ENCODE measurements at regions not wholly inside any gene's neighbourhood (a gene's known extent, or its start where the extent isn't known, plus 50 kb on each side); places are given as distances from the start of the nearest gene placed in this dataset.

DNA sequence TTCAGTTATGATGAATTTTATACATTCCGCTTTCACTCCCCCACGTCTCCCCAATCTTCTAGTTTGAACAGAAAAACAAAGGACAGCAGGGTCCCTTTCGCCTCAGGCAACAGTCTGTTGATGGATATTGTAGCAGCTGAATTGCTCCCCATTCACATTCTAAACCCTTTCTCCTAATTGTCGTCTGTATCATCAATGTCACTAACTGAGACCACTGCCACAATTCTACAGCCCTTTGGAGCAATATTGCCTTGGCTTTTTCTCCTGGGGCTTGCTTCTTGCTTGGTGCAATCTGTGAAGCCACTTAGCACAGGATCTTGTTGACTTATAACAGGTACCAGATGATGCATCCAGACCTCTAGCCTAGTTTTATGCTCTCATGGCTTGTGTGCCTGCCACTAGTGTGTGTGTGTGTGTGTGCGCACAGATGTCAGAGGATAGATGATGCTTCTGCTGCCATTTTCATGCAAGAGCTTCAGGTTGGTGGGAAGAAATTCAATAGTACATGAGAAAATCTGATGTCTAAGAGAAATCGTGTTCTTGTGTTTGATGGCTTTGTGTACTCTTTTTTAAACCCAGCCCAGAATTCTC lies 195.2 kb upstream of the ISL1 start (continued):
- TF ChIP-seq, protein P1, sequence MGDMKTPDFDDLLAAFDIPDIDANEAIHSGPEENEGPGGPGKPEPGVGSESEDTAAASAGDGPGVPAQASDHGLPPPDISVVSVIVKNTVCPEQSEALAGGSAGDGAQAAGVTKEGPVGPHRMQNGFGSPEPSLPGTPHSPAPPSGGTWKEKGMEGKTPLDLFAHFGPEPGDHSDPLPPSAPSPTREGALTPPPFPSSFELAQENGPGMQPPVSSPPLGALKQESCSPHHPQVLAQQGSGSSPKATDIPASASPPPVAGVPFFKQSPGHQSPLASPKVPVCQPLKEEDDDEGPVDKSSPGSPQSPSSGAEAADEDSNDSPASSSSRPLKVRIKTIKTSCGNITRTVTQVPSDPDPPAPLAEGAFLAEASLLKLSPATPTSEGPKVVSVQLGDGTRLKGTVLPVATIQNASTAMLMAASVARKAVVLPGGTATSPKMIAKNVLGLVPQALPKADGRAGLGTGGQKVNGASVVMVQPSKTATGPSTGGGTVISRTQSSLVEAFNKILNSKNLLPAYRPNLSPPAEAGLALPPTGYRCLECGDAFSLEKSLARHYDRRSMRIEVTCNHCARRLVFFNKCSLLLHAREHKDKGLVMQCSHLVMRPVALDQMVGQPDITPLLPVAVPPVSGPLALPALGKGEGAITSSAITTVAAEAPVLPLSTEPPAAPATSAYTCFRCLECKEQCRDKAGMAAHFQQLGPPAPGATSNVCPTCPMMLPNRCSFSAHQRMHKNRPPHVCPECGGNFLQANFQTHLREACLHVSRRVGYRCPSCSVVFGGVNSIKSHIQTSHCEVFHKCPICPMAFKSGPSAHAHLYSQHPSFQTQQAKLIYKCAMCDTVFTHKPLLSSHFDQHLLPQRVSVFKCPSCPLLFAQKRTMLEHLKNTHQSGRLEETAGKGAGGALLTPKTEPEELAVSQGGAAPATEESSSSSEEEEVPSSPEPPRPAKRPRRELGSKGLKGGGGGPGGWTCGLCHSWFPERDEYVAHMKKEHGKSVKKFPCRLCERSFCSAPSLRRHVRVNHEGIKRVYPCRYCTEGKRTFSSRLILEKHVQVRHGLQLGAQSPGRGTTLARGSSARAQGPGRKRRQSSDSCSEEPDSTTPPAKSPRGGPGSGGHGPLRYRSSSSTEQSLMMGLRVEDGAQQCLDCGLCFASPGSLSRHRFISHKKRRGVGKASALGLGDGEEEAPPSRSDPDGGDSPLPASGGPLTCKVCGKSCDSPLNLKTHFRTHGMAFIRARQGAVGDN (IDR thresholded peaks at IDR 0.05): no peak

DNA sequence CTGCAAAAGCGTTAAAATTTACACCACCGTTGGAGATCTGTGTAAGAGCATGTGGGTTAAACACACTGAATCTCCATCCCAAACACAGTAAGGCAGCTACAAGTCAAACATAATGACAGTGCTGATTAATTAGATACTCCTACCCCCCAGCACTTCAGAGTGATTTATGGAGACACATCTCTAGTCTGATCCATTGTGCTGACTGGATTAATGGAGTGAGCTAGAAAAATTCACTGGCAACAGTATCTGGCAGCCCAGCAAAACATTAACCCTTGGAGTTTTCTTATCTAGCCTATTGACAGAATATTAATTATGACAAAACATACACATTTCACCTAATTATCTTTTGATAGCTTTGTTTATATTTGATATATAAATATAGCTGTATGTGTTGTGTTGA lies 188.6 kb upstream of the ISL1 start:
- H3K9me3 ChIP-seq (replicated peaks; ENCODE audit: control insufficient read depth, insufficient read depth, low read length): no peaks in the 10 kb centered on the region
- ChIA-PET CTCF (interaction anchor here (1.3 kb wide), 1 partner anchor 18 kb away, joined by 3 read pairs; no protein-coding TSS in a partner anchor), RAD21 (ENCODE audit: unreplicated experiment) (no interaction called here), SMC1A (ENCODE audit: uncharacterized antibody, unreplicated experiment) (no interaction called here), POLR2A (no interaction called here)
- H3K4me2 ChIP-seq (ENCODE audit: control insufficient read depth, insufficient read depth): no peak overlapping the region
- intact Hi-C loops (cut with micrococcal nuclease; ENCODE audit: unreplicated experiment) (no loop called here), in situ Hi-C loops (cut with MboI) (no loop called here)
- no peak overlapping the region for H3K27ac ChIP-seq (ENCODE audit: control insufficient read depth, insufficient read depth)
- FAIRE-seq (no peak), ATAC-seq (no peak), DNase-seq (ENCODE audit: low read depth, low spot score) (no peak)
- H3K4me1 ChIP-seq (ENCODE audit: control insufficient read depth, insufficient read depth, low read length): no peaks in the 10 kb centered on the region
- no peak overlapping the region for H3K4me3 ChIP-seq
- H3K27me3 ChIP-seq (replicated peaks in 1 of 2; ENCODE audit: control insufficient read depth in 2 of 2, insufficient read depth in 2 of 2, low read length in 1 of 2): no peaks in the 10 kb centered on the region
- 54% methylated on average over 2 of the region's 2 CpGs for WGBS (ENCODE audit: insufficient coverage, insufficient replicate concordance, low lambda C conversion rate, missing lambda C conversion rate)
- H3K9ac ChIP-seq (ENCODE audit: control insufficient read depth, insufficient read depth, low read length): no peak overlapping the region
- no peaks in the 10 kb centered on the region for H4K20me1 ChIP-seq (ENCODE audit: control insufficient read depth, insufficient read depth)
- H2AFZ ChIP-seq (ENCODE audit: control insufficient read depth, low read depth, low read length): no peak overlapping the region
- H3K79me2 ChIP-seq (ENCODE audit: control insufficient read depth, insufficient read depth, low read length): no peaks in the 10 kb centered on the region
- H3K36me3 ChIP-seq (ENCODE audit: control insufficient read depth in 2 of 2, insufficient read depth in 2 of 2, low read length in 1 of 2): no peaks in the 10 kb centered on the region
- no TSS peak for BruUV-seq (replicated peaks)
- TF ChIP-seq, protein P2, sequence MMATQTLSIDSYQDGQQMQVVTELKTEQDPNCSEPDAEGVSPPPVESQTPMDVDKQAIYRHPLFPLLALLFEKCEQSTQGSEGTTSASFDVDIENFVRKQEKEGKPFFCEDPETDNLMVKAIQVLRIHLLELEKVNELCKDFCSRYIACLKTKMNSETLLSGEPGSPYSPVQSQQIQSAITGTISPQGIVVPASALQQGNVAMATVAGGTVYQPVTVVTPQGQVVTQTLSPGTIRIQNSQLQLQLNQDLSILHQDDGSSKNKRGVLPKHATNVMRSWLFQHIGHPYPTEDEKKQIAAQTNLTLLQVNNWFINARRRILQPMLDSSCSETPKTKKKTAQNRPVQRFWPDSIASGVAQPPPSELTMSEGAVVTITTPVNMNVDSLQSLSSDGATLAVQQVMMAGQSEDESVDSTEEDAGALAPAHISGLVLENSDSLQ (IDR thresholded peaks at IDR 0.05): no peak
- TF ChIP-seq ZNF384 (IDR thresholded peaks at IDR 0.05; ENCODE audit: borderline replicate concordance, low read depth, low read length) (no peak), GATAD2B (conservative IDR thresholded peaks at IDR 0.05; ENCODE audit: low read depth) (no peak), CBX5 (IDR thresholded peaks at IDR 0.05; ENCODE audit: low read depth) (no peak), SMC3 (IDR thresholded peaks at IDR 0.05; ENCODE audit: borderline replicate concordance, low read length) (no peak), STAT3 (IDR thresholded peaks at IDR 0.05; ENCODE audit: low read depth, low read length) (no peak), SUZ12 (IDR thresholded peaks at IDR 0.05; ENCODE audit: unreplicated experiment) (no peak)
- TF ChIP-seq, protein P3, sequence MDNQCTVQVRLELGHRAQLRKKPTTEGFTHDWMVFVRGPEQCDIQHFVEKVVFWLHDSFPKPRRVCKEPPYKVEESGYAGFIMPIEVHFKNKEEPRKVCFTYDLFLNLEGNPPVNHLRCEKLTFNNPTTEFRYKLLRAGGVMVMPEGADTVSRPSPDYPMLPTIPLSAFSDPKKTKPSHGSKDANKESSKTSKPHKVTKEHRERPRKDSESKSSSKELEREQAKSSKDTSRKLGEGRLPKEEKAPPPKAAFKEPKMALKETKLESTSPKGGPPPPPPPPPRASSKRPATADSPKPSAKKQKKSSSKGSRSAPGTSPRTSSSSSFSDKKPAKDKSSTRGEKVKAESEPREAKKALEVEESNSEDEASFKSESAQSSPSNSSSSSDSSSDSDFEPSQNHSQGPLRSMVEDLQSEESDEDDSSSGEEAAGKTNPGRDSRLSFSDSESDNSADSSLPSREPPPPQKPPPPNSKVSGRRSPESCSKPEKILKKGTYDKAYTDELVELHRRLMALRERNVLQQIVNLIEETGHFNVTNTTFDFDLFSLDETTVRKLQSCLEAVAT (IDR thresholded peaks at IDR 0.05): no peak
- TF ChIP-seq, protein P4, sequence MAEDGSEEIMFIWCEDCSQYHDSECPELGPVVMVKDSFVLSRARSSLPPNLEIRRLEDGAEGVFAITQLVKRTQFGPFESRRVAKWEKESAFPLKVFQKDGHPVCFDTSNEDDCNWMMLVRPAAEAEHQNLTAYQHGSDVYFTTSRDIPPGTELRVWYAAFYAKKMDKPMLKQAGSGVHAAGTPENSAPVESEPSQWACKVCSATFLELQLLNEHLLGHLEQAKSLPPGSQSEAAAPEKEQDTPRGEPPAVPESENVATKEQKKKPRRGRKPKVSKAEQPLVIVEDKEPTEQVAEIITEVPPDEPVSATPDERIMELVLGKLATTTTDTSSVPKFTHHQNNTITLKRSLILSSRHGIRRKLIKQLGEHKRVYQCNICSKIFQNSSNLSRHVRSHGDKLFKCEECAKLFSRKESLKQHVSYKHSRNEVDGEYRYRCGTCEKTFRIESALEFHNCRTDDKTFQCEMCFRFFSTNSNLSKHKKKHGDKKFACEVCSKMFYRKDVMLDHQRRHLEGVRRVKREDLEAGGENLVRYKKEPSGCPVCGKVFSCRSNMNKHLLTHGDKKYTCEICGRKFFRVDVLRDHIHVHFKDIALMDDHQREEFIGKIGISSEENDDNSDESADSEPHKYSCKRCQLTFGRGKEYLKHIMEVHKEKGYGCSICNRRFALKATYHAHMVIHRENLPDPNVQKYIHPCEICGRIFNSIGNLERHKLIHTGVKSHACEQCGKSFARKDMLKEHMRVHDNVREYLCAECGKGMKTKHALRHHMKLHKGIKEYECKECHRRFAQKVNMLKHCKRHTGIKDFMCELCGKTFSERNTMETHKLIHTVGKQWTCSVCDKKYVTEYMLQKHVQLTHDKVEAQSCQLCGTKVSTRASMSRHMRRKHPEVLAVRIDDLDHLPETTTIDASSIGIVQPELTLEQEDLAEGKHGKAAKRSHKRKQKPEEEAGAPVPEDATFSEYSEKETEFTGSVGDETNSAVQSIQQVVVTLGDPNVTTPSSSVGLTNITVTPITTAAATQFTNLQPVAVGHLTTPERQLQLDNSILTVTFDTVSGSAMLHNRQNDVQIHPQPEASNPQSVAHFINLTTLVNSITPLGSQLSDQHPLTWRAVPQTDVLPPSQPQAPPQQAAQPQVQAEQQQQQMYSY (CRISPR knock-in tag; IDR thresholded peaks at IDR 0.05): no peak

Data from GM12878 (cell line).